Stomach (tissue), 8 donors: ENCODE measurements at regions not wholly inside any gene's neighbourhood (a gene's known extent, or its start where the extent isn't known, plus 50 kb on each side); places are given as distances from the start of the nearest gene placed in this dataset.

Experiments
- DNase-seq, 2 donors: peaks; one replicate each; pipeline versions ENCODE4 v3.0.0 to v3.0.0-alpha.2; 2013 to 2019
- H3K27ac ChIP-seq, 5 donors: fragments of 200-600 bp in 4 of 5; sonication (generic) in 4 of 5; one replicate each; pipeline ENCODE4 v1.5.1; 2013 to 2019; ENCODE audit warnings: mild to moderate bottlenecking in 1 of 5, moderate library complexity in 1 of 5
- H3K27me3 ChIP-seq, 3 donors: fragments of 200-600 bp; sonication (generic); one replicate each; pipeline ENCODE4 v1.5.1; 2017 to 2019; ENCODE audit warnings: mixed run types in 1 of 3
- H3K36me3 ChIP-seq, 4 donors: fragments of 200-600 bp; sonication (generic); 1 replicate in 3 of 4; 2 replicates in 1 of 4; pipeline ENCODE4 v1.5.1; 2016 to 2019
- H3K4me1 ChIP-seq, 4 donors: fragments of 200-600 bp; sonication (generic); one replicate each; pipeline ENCODE4 v1.5.1; 2016 to 2019
- H3K4me3 ChIP-seq, 4 donors: fragments of 200-600 bp; sonication (generic) in 3 of 4; one replicate each; pipeline ENCODE4 v1.5.1; 2016 to 2019; ENCODE audit warnings: mild to moderate bottlenecking in 1 of 4
- H3K9me3 ChIP-seq, 4 donors: fragments of 200-600 bp; sonication (generic); one replicate each; pipeline ENCODE4 v1.5.1; 2016 to 2019
- CTCF ChIP-seq, 7 experiments: fragments of 450-650 bp in 4 of 7; fragments of 200-600 bp in 3 of 7; sonication (generic) in 3 of 7; IDR thresholded peaks; one replicate each; pipeline ENCODE4 v1.5.1; 2016 to 2019; ENCODE audit warnings: antibody characterized with exemption in 7 of 7, control low read depth in 2 of 7, mild to moderate bottlenecking in 1 of 7
- EP300 ChIP-seq: sonication (generic); formaldehyde crosslinking; IDR thresholded peaks from one replicate; pipeline ENCODE4 v1.6.1; 2017; ENCODE audit warnings: antibody characterized with exemption
- POLR2A ChIP-seq, 4 donors: fragments of 450-650 bp; IDR thresholded peaks; one replicate each; pipeline ENCODE4 v1.6.1; 2016; ENCODE audit warnings: antibody characterized with exemption in 4 of 4, control low read depth in 2 of 4, mild to moderate bottlenecking in 1 of 4, moderate library complexity in 1 of 4
- POLR2AphosphoS5 ChIP-seq, 3 donors: sonication (generic); formaldehyde crosslinking; IDR thresholded peaks; one replicate each; pipeline ENCODE4 v1.6.1; 2016; ENCODE audit warnings: antibody characterized with exemption in 3 of 3
- WGBS, 5 donors: extraction: QIAGEN DNeasy Blood & Tissue Kit in 3 of 5; methylation state at CpG; one replicate each; pipeline versions ENCODE4 v1.1.5 to v1.1.7; 2013 to 2018; 5-methylcytosine and 5-hydroxymethylcytosine counted together
- intact Hi-C: fragments of 100-400 bp; cut with DNase I; formaldehyde crosslinking; loops from one replicate; pipeline ENCODE4 v1.15.1; 2023; ENCODE audit warnings: low total_unique reads
- donor health status: healthy with polysubstance abuse.
- donor health status: Bipolar disorder and iron deficiency.
- donor health status: healthy.

GRCh38 chr9:86511614-86512360 is 157.6 kb upstream of the TUT7 start:
- Histone ChIP-seq H3K27me3 (no peaks in the 10 kb centered on the region), H3K36me3 (no peaks in the 10 kb centered on the region), H3K9me3 (no peaks in the 10 kb centered on the region), H3K4me1 (peaks cover 0 to 20% (median 4%) of the 10 kb centered on the region in 4 donors), H3K27ac (no peak overlapping the region), H3K4me3 (no peak overlapping the region)
- intact Hi-C loops = no loop called here
- DNase-seq = no peak
- 86 to 97% (median 90%) methylated on average over 8 of the region's 8 CpGs for WGBS, 5 donors
- TF ChIP-seq POLR2AphosphoS5 (IDR thresholded peaks at IDR 0.05) (no peak), POLR2A (IDR thresholded peaks at IDR 0.05) (no peak), CTCF (IDR thresholded peaks at IDR 0.05) (no peak), EP300 (no peak)

- Histone ChIP-seq H3K36me3 (no peaks in the 10 kb centered on the region), H3K27ac (no peak overlapping the region), H3K4me1 (peaks cover 0 to 9% (median 3%) of the 10 kb centered on the region in 4 donors), H3K9me3 (no peaks in the 10 kb centered on the region), H3K4me3 (no peak overlapping the region), H3K27me3 (no peaks in the 10 kb centered on the region)
- intact Hi-C loops = no loop called here
- DNase-seq = no peak
- TF ChIP-seq POLR2A (IDR thresholded peaks at IDR 0.05) = no peak
- no peak for TF ChIP-seq CTCF (IDR thresholded peaks at IDR 0.05)
- no peak for TF ChIP-seq EP300
- no peak for TF ChIP-seq POLR2AphosphoS5 (IDR thresholded peaks at IDR 0.05)
- 88 to 95% (median 90%) methylated on average over 6 of the region's 6 CpGs for WGBS, 5 donors
These were observed 154.1 kb upstream of the TUT7 start for GRCh38 chr9:86508208-86508903.

GRCh38 chr9:86507212-86507630 is 153.0 kb upstream of the TUT7 start:
- DNase-seq = no peak
- Histone ChIP-seq H3K27ac (peak overlapping the region in 2 of 5 donors; percentile 60 to 64), H3K36me3 (no peaks in the 10 kb centered on the region), H3K9me3 (no peaks in the 10 kb centered on the region), H3K4me3 (no peak overlapping the region), H3K4me1 (peaks cover 0 to 7% (median 3%) of the 10 kb centered on the region in 4 donors), H3K27me3 (no peaks in the 10 kb centered on the region)
- WGBS, 5 donors = 55 to 69% (median 58%) methylated on average over 6 of the region's 6 CpGs
- intact Hi-C loops = no loop called here
- TF ChIP-seq POLR2A (IDR thresholded peaks at IDR 0.05) (no peak), POLR2AphosphoS5 (IDR thresholded peaks at IDR 0.05) (no peak), CTCF (IDR thresholded peaks at IDR 0.05) (no peak), EP300 (no peak)

GRCh38 chr9:86503942-86504341 is 149.7 kb upstream of the TUT7 start:
- intact Hi-C loops = no loop called here
- H3K9me3 ChIP-seq = no peaks in the 10 kb centered on the region
- no peak overlapping the region for H3K4me3 ChIP-seq
- WGBS, 5 donors = 88 to 95% (median 94%) methylated on average over 6 of the region's 6 CpGs
- no peak for DNase-seq
- H3K4me1 ChIP-seq = peaks cover 0 to 7% (median 3%) of the 10 kb centered on the region in 4 donors
- no peak for TF ChIP-seq POLR2A (IDR thresholded peaks at IDR 0.05)
- TF ChIP-seq POLR2AphosphoS5 (IDR thresholded peaks at IDR 0.05) = no peak
- no peak for TF ChIP-seq CTCF (IDR thresholded peaks at IDR 0.05)
- no peak for TF ChIP-seq EP300
- no peaks in the 10 kb centered on the region for H3K27me3 ChIP-seq
- no peak overlapping the region for H3K27ac ChIP-seq
- H3K36me3 ChIP-seq = no peaks in the 10 kb centered on the region
